ENCODE measurements at regions not wholly inside any gene's neighbourhood (a gene's known extent, or its start where the extent isn't known, plus 50 kb on each side); places are given as distances from the start of the nearest gene placed in this dataset.

- Histone ChIP-seq H3K27me3 (ENCODE audit: control insufficient read depth, insufficient read depth, low read length) (no peaks in the 10 kb centered on the region), H3K4me3 (ENCODE audit: low read depth, low read length) (no peak overlapping the region), H3K9me3 (ENCODE audit: control insufficient read depth, insufficient read depth, low read length) (no peaks in the 10 kb centered on the region), H3K9ac (ENCODE audit: low read depth, low read length) (no peak overlapping the region), H3K4me1 (ENCODE audit: control insufficient read depth, insufficient read depth, low read length) (peaks cover 3% of the 10 kb centered on the region), H3K36me3 (ENCODE audit: control insufficient read depth, insufficient read depth, low read length) (no peaks in the 10 kb centered on the region)
Measured at GRCh38 chr1:234909307-234909810, 219.3 kb downstream of the TOMM20 start.

DNA sequence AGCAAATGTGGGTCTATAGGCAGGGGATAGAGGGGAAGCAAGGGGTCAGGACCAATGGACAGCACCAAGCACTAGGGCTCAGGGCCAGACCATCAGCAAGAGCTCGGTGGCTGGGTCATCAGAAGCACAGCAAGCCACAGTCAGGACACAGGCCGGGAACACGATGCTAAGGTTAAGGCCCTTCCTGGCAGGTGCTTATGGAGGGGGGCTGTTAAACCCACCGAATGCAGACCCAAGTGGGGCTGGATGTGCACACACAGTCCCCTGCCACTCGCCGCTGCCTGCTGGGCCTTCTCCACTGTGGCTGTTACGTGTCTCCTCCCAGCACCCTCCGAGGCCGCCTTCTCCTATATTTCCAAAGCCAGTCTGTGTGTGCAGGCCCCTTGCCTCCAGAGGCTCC lies 220.1 kb downstream of the TOMM20 start:
- Histone ChIP-seq H3K4me3 (ENCODE audit: low read depth, low read length) (no peak overlapping the region), H3K9ac (ENCODE audit: low read depth, low read length) (no peak overlapping the region)

GRCh38 chr1:234907940-234908405 lies 220.7 kb downstream of the TOMM20 start:
- Histone ChIP-seq H3K9me3 (ENCODE audit: control insufficient read depth, insufficient read depth, low read length) (no peaks in the 10 kb centered on the region), H3K4me1 (ENCODE audit: control insufficient read depth, insufficient read depth, low read length) (no peaks in the 10 kb centered on the region), H3K4me3 (ENCODE audit: low read depth, low read length) (no peak overlapping the region), H3K27me3 (ENCODE audit: control insufficient read depth, insufficient read depth, low read length) (no peaks in the 10 kb centered on the region), H3K36me3 (ENCODE audit: control insufficient read depth, insufficient read depth, low read length) (no peaks in the 10 kb centered on the region), H3K9ac (ENCODE audit: low read depth, low read length) (no peak overlapping the region)

More for the DNA sequence above, 220.1 kb downstream of the TOMM20 start:
- H3K4me1 ChIP-seq (ENCODE audit: control insufficient read depth, insufficient read depth, low read length) = peaks cover 3% of the 10 kb centered on the region
- no peaks in the 10 kb centered on the region for H3K27me3 ChIP-seq (ENCODE audit: control insufficient read depth, insufficient read depth, low read length)
- no peaks in the 10 kb centered on the region for H3K36me3 ChIP-seq (ENCODE audit: control insufficient read depth, insufficient read depth, low read length)
- no peaks in the 10 kb centered on the region for H3K9me3 ChIP-seq (ENCODE audit: control insufficient read depth, insufficient read depth, low read length)

DNA sequence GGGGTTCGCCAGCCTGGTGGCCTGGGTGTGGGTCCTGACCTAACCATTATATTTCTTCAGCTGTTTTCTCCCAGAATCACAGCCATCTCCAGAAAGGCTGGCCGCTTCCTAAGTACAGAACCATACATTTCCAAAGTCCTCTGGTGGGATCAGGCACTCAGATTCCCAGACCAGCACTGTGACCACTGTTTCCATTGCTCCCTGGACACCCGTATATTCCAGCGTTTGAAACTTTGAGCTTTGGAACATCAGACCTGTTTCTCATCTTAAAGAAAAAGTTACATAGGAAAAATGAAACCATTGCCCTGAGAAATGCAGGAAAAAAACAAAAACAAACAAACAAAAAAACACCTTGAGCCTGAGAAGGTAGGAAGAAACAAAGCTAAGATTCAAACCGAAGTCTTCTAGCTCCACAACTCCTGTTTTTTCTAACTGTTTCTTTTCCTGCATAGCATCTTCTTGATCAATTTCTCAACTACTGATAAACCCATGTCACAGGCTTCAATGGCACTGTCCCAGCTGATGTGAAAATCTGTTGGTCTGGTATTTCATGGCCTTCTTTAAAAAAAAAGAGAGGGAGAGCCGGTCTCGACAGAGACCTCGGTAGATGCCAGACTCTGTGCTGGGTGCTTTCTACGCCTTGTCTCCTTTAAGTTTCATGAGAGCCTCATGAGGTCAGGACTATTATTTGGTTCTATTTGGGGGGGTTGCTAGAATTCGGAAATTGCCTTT lies 221.3 kb downstream of the TOMM20 start:
- H3K4me1 ChIP-seq (ENCODE audit: control insufficient read depth, insufficient read depth, low read length) = no peaks in the 10 kb centered on the region
- no peak overlapping the region for H3K9ac ChIP-seq (ENCODE audit: low read depth, low read length)
- H3K4me3 ChIP-seq (ENCODE audit: low read depth, low read length) = no peak overlapping the region

GRCh38 chr1:234906654-234907053 lies 222.0 kb downstream of the TOMM20 start:
- no peaks in the 10 kb centered on the region for H3K36me3 ChIP-seq (ENCODE audit: control insufficient read depth, insufficient read depth, low read length)
- H3K4me3 ChIP-seq (ENCODE audit: low read depth, low read length) = no peak overlapping the region
- H3K27me3 ChIP-seq (ENCODE audit: control insufficient read depth, insufficient read depth, low read length) = no peaks in the 10 kb centered on the region
- H3K9ac ChIP-seq (ENCODE audit: low read depth, low read length) = no peak overlapping the region
- H3K9me3 ChIP-seq (ENCODE audit: control insufficient read depth, insufficient read depth, low read length) = no peaks in the 10 kb centered on the region
- no peaks in the 10 kb centered on the region for H3K4me1 ChIP-seq (ENCODE audit: control insufficient read depth, insufficient read depth, low read length)

More for the DNA sequence above, 221.3 kb downstream of the TOMM20 start:
- Histone ChIP-seq H3K9me3 (ENCODE audit: control insufficient read depth, insufficient read depth, low read length) (no peaks in the 10 kb centered on the region), H3K27me3 (ENCODE audit: control insufficient read depth, insufficient read depth, low read length) (no peaks in the 10 kb centered on the region), H3K36me3 (ENCODE audit: control insufficient read depth, insufficient read depth, low read length) (no peaks in the 10 kb centered on the region)

DNA sequence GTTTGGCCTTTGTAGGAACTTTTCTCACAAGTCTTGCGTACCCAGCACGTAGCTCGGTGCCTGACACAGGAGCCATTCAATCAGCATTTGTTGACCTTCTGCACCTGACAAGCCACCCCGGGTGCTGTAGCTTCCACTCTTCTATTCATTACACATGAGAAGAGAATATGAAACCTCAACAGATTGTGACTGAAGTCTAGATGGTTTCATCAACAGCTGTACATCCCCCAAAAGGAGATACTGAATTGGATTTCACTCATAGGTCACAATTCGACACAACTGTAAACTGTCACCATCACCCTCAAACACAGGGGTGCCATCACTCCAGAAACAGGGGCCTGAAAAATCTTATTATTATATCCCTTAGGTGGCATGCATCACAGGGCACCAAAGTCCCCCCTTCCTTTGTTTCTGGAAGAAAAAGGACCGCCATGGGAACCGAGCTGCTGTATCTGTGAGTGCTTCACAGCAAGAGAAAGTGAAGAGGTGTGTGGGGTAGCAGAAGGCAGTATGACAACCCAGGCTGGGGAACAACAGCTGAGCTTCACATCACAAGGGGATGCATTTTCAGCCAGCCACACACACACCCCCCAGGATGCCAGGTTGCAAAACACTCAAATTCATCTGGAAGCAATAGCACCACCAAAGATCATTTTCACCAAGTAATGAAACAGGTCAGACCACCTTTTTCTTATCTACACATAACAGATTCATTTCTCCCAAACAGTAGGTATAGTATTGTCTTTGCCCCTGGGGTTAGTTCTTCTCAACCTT lies 225.7 kb downstream of the TOMM20 start:
- Histone ChIP-seq H3K36me3 (ENCODE audit: control insufficient read depth, insufficient read depth, low read length) (no peaks in the 10 kb centered on the region), H3K9ac (ENCODE audit: low read depth, low read length) (no peak overlapping the region), H3K4me1 (ENCODE audit: control insufficient read depth, insufficient read depth, low read length) (no peaks in the 10 kb centered on the region), H3K4me3 (ENCODE audit: low read depth, low read length) (no peak overlapping the region), H3K9me3 (ENCODE audit: control insufficient read depth, insufficient read depth, low read length) (no peaks in the 10 kb centered on the region), H3K27me3 (ENCODE audit: control insufficient read depth, insufficient read depth, low read length) (no peaks in the 10 kb centered on the region)

DNA sequence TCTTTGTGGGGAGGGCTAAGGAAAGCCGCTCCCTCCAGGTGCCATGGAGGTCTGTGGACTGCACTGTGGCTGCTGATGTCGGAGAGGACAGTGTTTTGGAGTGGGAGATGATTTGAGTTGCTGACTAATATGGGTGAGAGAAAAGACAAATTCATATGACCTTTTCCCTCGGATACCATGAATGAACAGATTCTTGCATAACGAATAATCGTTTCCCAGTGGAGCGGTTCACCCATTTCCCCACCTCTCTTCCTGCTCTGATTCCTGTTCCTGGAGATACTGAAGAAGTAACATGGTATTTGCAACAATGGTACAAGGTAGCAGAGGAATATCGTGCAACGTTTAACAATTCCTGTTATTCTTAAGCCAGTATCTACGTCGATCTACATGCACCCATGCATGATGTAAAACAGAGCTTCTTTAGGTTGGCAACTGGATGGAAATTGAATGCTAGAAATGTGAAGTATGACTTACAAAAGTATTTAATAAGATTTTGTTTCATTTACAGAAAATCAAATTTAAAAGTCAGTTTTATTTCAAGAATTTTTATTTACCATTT lies 227.1 kb downstream of the TOMM20 start:
- Histone ChIP-seq H3K9me3 (ENCODE audit: control insufficient read depth, insufficient read depth, low read length) (no peaks in the 10 kb centered on the region), H3K4me3 (ENCODE audit: low read depth, low read length) (no peak overlapping the region), H3K4me1 (ENCODE audit: control insufficient read depth, insufficient read depth, low read length) (no peaks in the 10 kb centered on the region), H3K36me3 (ENCODE audit: control insufficient read depth, insufficient read depth, low read length) (no peaks in the 10 kb centered on the region), H3K27me3 (ENCODE audit: control insufficient read depth, insufficient read depth, low read length) (no peaks in the 10 kb centered on the region), H3K9ac (ENCODE audit: low read depth, low read length) (no peak overlapping the region)

GRCh38 chr1:234900595-234900994 lies 228.0 kb downstream of the TOMM20 start:
- H3K36me3 ChIP-seq (ENCODE audit: control insufficient read depth, insufficient read depth, low read length) = no peaks in the 10 kb centered on the region
- no peaks in the 10 kb centered on the region for H3K4me1 ChIP-seq (ENCODE audit: control insufficient read depth, insufficient read depth, low read length)
- H3K27me3 ChIP-seq (ENCODE audit: control insufficient read depth, insufficient read depth, low read length) = no peaks in the 10 kb centered on the region
- no peak overlapping the region for H3K4me3 ChIP-seq (ENCODE audit: low read depth, low read length)
- H3K9me3 ChIP-seq (ENCODE audit: control insufficient read depth, insufficient read depth, low read length) = no peaks in the 10 kb centered on the region
- H3K9ac ChIP-seq (ENCODE audit: low read depth, low read length) = no peak overlapping the region

DNA sequence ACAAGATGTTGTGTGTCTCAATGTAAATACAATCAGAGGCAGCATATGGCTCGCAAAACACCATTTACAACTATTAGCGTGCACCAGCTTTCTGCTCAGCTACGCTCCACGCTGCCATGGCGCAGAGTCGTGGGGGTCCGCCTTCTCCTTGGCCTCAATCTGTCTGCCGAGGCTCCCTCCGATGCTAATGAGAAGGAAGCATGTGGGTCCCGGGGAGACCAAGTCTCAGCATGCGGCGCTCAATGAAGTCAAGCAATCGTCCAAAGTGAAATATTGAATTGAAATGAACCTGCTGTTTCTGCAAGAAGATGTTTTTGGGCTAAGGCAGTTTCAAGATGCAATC lies 228.9 kb downstream of the TOMM20 start:
- Histone ChIP-seq H3K27me3 (ENCODE audit: control insufficient read depth, insufficient read depth, low read length) (no peaks in the 10 kb centered on the region), H3K9ac (ENCODE audit: low read depth, low read length) (no peak overlapping the region), H3K9me3 (ENCODE audit: control insufficient read depth, insufficient read depth, low read length) (no peaks in the 10 kb centered on the region), H3K36me3 (ENCODE audit: control insufficient read depth, insufficient read depth, low read length) (no peaks in the 10 kb centered on the region), H3K4me3 (ENCODE audit: low read depth, low read length) (no peak overlapping the region), H3K4me1 (ENCODE audit: control insufficient read depth, insufficient read depth, low read length) (no peaks in the 10 kb centered on the region)

- H3K4me3 ChIP-seq (ENCODE audit: low read depth, low read length) = no peak overlapping the region
- H3K36me3 ChIP-seq (ENCODE audit: control insufficient read depth, insufficient read depth, low read length) = no peaks in the 10 kb centered on the region
- H3K4me1 ChIP-seq (ENCODE audit: control insufficient read depth, insufficient read depth, low read length) = no peaks in the 10 kb centered on the region
- H3K9ac ChIP-seq (ENCODE audit: low read depth, low read length) = no peak overlapping the region
- H3K9me3 ChIP-seq (ENCODE audit: control insufficient read depth, insufficient read depth, low read length) = no peaks in the 10 kb centered on the region
- H3K27me3 ChIP-seq (ENCODE audit: control insufficient read depth, insufficient read depth, low read length) = no peaks in the 10 kb centered on the region
Measured at GRCh38 chr1:234899041-234899729, 229.5 kb downstream of the TOMM20 start.

DNA sequence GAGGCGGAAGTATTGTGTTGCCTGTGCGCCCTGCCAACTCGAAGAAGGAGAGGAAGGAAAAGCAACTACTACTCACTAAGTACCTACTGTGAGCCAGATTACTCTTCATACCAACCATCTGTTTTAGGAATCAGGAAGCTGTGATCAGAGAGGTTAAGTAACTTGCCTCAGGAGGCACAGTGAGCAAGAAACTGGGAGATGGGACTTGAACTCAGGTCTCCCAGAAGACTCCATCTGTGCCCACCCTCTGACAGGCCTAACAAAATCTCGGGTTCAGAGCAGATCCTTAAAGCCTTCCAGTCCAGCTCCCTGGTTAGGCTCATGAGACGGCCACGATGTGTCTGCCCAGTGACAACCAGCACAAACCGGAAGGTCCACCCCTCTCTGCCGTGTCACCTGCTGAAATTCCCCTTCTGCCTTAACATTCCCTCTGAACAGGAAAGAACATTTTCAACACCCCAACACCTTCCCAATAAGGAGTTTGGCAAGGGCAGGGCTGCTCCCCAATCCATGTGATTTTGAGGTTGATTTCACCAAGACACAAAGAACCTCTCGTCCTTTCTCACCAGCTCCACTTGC lies 230.1 kb downstream of the TOMM20 start:
- H3K9ac ChIP-seq (ENCODE audit: low read depth, low read length) = no peak overlapping the region
- no peaks in the 10 kb centered on the region for H3K27me3 ChIP-seq (ENCODE audit: control insufficient read depth, insufficient read depth, low read length)
- no peaks in the 10 kb centered on the region for H3K36me3 ChIP-seq (ENCODE audit: control insufficient read depth, insufficient read depth, low read length)
- no peak overlapping the region for H3K4me3 ChIP-seq (ENCODE audit: low read depth, low read length)
- no peaks in the 10 kb centered on the region for H3K9me3 ChIP-seq (ENCODE audit: control insufficient read depth, insufficient read depth, low read length)
- no peaks in the 10 kb centered on the region for H3K4me1 ChIP-seq (ENCODE audit: control insufficient read depth, insufficient read depth, low read length)

Measured in iPS-15b (cell line).